Fibroblast of pulmonary artery (primary cell): ENCODE measurements at regions not wholly inside any gene's neighbourhood (a gene's known extent, or its start where the extent isn't known, plus 50 kb on each side); places are given as distances from the start of the nearest gene placed in this dataset.

ENCODE experiments used
- DNase-seq: peaks from one replicate; pipeline ENCODE4 v3.0.0-alpha.2; 2010; ENCODE audit warnings: low read depth
- H3K4me3 ChIP-seq: replicated peaks from 2 replicates; pipeline ENCODE4 v1.5.1; 2011; ENCODE audit warnings: low read depth, mild to moderate bottlenecking, control low read depth, low read length, moderate library complexity
- CTCF ChIP-seq: IDR thresholded peaks from 2 replicates; pipeline ENCODE4 v1.5.1; 2011; ENCODE audit warnings: mild to moderate bottlenecking, control low read depth, low read length, inconsistent platforms; ENCODE audit errors: missing control alignments

- no peak for TF ChIP-seq CTCF
- no peak overlapping the region for H3K4me3 ChIP-seq
- no peak for DNase-seq
These were observed 612.9 kb upstream of the IGFBP3 start for GRCh38 chr7:46533946-46534345.

- no peak for DNase-seq
- TF ChIP-seq CTCF = no peak
- no peak overlapping the region for H3K4me3 ChIP-seq
These were observed 611.5 kb upstream of the IGFBP3 start for GRCh38 chr7:46532571-46532970.

GRCh38 chr7:46530081-46530750 is 609.1 kb upstream of the IGFBP3 start:
- TF ChIP-seq CTCF = no peak
- no peak for DNase-seq
- H3K4me3 ChIP-seq = no peak overlapping the region

GRCh38 chr7:46527360-46527759 is 606.3 kb upstream of the IGFBP3 start:
- DNase-seq = no peak
- no peak for TF ChIP-seq CTCF
- H3K4me3 ChIP-seq = no peak overlapping the region

- TF ChIP-seq CTCF = no peak
- no peak overlapping the region for H3K4me3 ChIP-seq
- DNase-seq = peak; percentile 48
These were observed 604.8 kb upstream of the IGFBP3 start for GRCh38 chr7:46525876-46526275.

- H3K4me3 ChIP-seq = no peak overlapping the region
- DNase-seq = no peak
- no peak for TF ChIP-seq CTCF
These were observed 603.3 kb upstream of the IGFBP3 start for GRCh38 chr7:46524350-46524749.

GRCh38 chr7:46522354-46522906 is 601.4 kb upstream of the IGFBP3 start:
- no peak for TF ChIP-seq CTCF
- no peak overlapping the region for H3K4me3 ChIP-seq
- DNase-seq = no peak
